ENCODE measurements at regions not wholly inside any gene's neighbourhood (a gene's known extent, or its start where the extent isn't known, plus 50 kb on each side); places are given as distances from the start of the nearest gene placed in this dataset.

DNA sequence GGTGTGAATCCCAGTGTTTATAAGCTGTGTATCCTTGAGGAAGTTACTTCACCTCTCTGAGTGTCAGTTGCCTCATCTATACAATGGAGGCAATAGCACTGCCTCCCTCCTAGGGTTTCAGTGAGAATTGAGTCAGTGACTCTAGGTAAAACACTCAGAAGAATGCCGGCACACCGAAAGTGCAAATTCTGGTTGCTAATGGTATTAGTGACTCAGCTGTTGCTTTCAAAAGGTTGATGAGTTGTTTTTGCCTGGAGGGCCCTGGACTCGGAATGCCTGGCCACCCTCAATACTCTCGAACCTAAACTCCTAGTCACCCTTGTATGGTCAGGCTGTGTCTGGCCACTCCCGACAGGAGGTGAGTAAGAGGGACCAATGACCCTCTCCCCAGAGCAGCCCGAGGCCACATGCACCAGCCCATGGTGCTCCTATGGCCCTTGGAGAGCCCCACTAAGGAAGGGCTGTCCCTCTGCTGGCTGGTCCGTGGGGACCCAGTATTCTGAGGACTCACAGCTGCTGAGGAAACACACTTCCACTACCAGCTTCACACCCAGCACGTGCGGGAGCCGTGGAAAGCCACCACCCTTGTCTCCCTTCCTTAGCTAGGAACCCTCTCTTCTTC lies 60.2 kb downstream of the CALML3 start:
- 49 to 57% methylated on average over 9 to 10 of the region's 10 CpGs for WGBS, 2 donors
- no peak overlapping the region for H3K4me3 ChIP-seq (ENCODE audit: low read depth, poor library complexity, severe bottlenecking)
- intact Hi-C loops (cut with DNase I; ENCODE audit: low total_unique reads), result loop anchor here (2.0 kb wide), 1 partner anchor 36 kb away; no protein-coding TSS in a partner anchor

DNA sequence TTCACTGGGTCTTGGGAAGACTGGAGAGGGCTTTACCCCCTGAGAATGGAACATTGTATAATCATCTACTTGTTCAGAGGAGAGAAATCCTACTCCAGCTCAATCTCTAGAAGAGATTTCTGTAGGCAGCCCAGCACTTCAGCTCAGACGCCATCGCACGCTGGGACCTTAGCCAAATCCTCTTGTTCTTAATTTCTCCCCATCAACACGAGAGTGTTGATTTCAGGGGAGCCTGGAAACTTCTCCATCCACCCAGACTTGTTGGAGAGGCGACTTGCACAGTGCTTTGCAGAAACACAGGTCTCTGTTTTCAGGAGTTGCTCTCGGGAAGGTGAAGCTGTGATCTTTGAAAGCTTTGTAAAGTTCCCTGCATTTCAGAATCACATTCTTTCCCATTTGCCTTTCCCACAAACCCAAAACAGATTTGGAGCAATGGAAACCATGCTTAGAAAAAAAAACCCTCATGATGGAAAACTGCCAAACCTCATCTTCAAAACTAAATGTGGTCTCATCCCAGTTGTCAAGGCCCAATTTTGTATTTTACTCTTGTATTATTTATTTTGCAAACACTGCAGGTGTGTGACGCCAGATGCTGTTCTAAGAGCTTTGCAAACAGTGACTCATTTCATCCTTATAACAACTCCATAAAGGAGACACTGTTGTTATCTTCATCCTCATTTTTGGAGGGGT lies 60.9 kb downstream of the CALML3 start:
- H3K4me3 ChIP-seq (ENCODE audit: low read depth, poor library complexity, severe bottlenecking), result no peak overlapping the region
- intact Hi-C loops (cut with DNase I; ENCODE audit: low total_unique reads), result loop anchor here (2.0 kb wide), 1 partner anchor 37 kb away; no protein-coding TSS in a partner anchor
- TF ChIP-seq, protein P1, sequence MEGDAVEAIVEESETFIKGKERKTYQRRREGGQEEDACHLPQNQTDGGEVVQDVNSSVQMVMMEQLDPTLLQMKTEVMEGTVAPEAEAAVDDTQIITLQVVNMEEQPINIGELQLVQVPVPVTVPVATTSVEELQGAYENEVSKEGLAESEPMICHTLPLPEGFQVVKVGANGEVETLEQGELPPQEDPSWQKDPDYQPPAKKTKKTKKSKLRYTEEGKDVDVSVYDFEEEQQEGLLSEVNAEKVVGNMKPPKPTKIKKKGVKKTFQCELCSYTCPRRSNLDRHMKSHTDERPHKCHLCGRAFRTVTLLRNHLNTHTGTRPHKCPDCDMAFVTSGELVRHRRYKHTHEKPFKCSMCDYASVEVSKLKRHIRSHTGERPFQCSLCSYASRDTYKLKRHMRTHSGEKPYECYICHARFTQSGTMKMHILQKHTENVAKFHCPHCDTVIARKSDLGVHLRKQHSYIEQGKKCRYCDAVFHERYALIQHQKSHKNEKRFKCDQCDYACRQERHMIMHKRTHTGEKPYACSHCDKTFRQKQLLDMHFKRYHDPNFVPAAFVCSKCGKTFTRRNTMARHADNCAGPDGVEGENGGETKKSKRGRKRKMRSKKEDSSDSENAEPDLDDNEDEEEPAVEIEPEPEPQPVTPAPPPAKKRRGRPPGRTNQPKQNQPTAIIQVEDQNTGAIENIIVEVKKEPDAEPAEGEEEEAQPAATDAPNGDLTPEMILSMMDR (IDR thresholded peaks at IDR 0.05), result no peak
- no peak for DNase-seq (ENCODE audit: low spot score in 2 of 2)
- 52 to 53% methylated on average over 7 of the region's 7 CpGs for WGBS, 2 donors

More for the DNA sequence above, 60.2 kb downstream of the CALML3 start:
- TF ChIP-seq, protein P1 (IDR thresholded peaks at IDR 0.05), result no peak
- TF ChIP-seq POLR2A (IDR thresholded peaks at IDR 0.05), result no peak
- no peak for DNase-seq (ENCODE audit: low spot score in 2 of 2)

DNA sequence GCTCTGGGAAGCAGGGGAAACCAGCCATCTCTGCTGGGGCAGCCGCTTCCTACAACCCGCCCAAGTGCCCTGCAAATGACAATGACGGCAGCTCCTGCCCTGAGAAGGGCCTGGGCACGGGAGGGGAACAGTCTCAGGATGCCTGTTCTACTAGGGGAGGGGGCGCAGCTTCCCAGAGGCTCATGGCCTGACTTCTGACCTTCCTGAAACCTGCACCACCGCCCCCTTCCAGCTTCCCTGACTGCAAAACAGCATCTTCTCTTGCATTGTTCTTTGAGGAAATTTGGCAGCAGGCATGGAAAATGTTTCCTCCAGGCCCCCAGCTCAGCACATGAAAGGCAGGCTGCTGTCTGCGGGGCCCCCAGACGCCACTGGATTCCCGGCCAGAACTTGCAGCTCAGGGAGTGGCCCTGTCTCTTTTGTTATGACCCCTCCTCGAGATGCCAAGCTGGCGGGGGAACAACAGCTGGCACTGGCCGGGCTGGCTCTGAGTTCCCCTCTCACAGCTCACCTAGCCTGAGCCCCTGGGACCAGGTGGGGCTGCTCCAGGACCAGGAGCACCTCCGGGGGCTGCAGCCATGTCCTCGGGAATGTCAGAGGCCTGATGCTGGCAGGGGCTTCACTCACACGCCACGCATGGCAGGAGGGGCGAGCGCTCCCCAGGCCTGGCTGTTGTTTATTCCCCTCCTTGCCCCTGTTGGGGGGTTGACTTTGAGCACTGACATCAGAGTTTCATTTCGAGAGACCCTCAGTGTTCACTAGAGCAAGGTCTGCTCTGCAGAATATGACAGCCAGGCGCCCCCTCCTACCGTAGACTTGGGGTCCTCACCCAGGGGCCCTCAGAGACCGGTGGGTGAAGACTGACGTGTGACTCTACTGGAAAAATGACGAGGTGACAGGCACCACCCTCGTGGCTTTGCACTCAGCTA lies 62.7 kb downstream of the CALML3 start:
- H3K4me3 ChIP-seq (ENCODE audit: low read depth, poor library complexity, severe bottlenecking), result no peak overlapping the region
- WGBS, 2 donors, result 71 to 72% methylated on average over 17 to 22 of the region's 25 CpGs
- TF ChIP-seq, protein P1 (IDR thresholded peaks at IDR 0.05), result no peak
- no peak for TF ChIP-seq POLR2A (IDR thresholded peaks at IDR 0.05)
- no peak for DNase-seq (ENCODE audit: low spot score in 2 of 2)
- intact Hi-C loops (cut with DNase I; ENCODE audit: low total_unique reads), result no loop called here

DNA sequence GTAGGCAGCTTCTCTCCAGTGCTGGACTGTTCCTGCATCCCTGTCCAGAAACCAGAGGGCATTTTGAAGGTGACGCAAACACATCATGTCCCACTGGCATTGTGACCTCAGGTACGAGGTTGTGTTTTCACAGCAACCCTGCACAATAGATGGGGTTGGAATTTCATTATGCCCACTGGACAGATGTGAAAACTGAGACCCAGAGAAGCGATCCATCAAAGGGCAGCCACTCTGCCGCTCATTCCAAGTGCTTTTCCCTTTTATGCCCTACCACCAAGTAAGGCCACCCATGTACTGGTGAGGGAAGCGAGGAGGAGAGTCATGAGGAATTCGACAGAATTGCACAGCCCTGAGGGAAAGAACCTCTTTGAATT lies 63.3 kb downstream of the CALML3 start:
- DNase-seq (ENCODE audit: low spot score in 2 of 2), result no peak
- 89 to 93% methylated on average over 6 of the region's 6 CpGs for WGBS, 2 donors
- TF ChIP-seq, protein P1 (IDR thresholded peaks at IDR 0.05), result no peak
- TF ChIP-seq POLR2A (IDR thresholded peaks at IDR 0.05), result no peak
- intact Hi-C loops (cut with DNase I; ENCODE audit: low total_unique reads), result no loop called here
- no peak overlapping the region for H3K4me3 ChIP-seq (ENCODE audit: low read depth, poor library complexity, severe bottlenecking)

DNA sequence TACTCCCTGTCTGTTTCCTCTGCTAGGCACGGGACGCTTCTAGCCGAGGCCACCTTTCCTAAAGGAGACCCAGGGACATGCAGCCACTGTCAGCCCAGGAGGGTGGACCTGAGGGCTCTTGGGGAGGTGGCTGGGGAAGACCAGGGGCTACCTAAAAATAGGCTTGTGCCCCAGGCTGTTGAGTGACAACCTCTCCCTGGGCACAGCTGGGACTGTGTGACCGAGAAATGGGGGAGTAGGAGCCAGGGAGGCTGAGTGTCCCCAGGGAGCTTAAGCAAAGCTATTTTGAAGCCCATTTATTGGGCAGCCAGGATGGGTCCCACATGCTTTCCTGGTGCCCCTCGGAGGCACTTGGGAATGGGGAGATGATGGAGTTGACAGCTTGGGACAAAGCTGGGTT lies 63.8 kb downstream of the CALML3 start:
- no peak for DNase-seq (ENCODE audit: low spot score in 2 of 2)
- TF ChIP-seq POLR2A (IDR thresholded peaks at IDR 0.05), result no peak
- TF ChIP-seq, protein P1 (IDR thresholded peaks at IDR 0.05), result no peak
- WGBS, 2 donors, result 91 to 98% methylated on average over 4 to 5 of the region's 5 CpGs
- intact Hi-C loops (cut with DNase I; ENCODE audit: low total_unique reads), result no loop called here
- no peak overlapping the region for H3K4me3 ChIP-seq (ENCODE audit: low read depth, poor library complexity, severe bottlenecking)
